ENCODE measurements at regions not wholly inside any gene's neighbourhood (a gene's known extent, or its start where the extent isn't known, plus 50 kb on each side); places are given as distances from the start of the nearest gene placed in this dataset.

DNA sequence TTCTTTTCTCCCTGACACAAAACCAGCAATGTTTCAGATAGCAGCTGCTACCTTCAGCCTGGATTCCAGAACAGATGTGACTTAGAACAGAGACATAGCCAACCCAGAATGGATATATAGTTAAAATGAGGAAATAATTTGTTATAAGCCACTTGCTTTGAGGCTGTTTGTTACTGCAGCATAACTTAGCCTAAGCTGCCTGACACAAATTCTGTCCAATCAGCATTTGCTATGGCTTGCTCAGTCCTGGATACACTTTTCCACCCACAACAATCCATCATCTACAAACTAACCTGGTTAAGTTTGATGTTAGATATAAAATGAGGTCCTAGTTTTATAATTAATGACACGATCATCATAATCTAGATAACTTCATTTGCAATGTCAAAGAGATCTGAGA, 480.4 kb downstream of the NR4A2 start:
- no peak for DNase-seq
- in situ Hi-C loops (cut with MboI; ENCODE audit: low pct_unique_long_range_greater_than_20kb, low sequenced_read_pairs), result no loop called here

DNA sequence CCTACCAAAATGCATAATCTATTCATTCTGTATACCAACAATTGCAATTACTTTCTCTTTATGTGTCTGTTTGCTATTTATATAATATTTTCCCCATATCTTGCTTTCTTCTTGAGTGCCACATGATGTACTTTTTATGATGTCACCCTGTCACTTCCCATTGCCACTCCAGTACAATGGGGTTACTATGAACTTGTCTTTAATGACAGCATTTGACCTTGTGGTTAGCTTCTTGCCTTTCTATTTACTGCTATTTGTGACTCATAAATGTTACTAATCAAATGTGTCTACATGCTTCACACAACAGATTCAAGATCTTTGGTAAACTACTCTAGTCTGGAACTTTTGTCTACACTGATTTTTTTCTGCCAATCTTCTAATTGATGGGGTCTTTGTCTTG, 486.3 kb downstream of the NR4A2 start:
- in situ Hi-C loops (cut with MboI; ENCODE audit: low pct_unique_long_range_greater_than_20kb, low sequenced_read_pairs), result no loop called here

DNA sequence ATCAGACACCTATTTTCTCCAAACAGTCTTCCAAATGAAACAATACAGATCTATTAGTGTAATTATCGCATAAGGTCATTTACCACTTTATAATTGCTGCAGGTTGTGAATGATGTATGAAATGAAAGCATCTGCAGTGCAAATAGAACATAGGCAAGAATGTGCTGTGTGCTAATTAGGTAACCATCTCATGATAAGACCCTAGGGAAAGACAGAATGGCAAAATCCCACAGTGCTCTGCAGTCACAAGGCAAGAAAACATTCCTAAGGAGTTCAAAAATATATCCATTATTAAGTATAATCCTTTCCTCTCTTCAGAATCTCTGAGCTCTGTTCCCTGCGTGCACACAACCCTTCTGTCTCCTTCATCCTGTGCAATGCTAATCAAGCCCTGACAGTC, 488.1 kb downstream of the NR4A2 start:
- in situ Hi-C loops (cut with MboI; ENCODE audit: low pct_unique_long_range_greater_than_20kb, low sequenced_read_pairs), result no loop called here
- no peak for DNase-seq

More for the DNA sequence above, 486.3 kb downstream of the NR4A2 start:
- DNase-seq, result no peak

DNA sequence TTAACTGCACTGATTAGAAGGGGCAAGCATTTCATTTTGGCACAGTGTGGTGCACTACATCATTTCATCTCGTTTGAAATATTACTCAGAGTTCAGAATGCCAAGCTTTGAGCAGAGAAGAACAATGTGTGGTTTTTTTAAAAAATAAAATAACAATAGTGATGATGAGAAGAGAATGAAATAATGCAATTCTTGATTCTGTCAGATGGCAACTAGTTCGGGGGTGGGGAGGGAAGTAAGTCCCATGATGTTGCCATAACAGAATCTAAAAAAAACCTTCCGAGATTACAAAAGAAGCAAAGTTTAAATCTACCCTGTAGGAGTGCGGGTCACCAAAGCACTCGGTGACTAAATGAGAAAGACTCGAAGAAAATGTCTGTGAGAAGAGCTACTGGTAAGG, 490.4 kb downstream of the NR4A2 start:
- DNase-seq, result no peak
- in situ Hi-C loops (cut with MboI; ENCODE audit: low pct_unique_long_range_greater_than_20kb, low sequenced_read_pairs), result no loop called here

DNA sequence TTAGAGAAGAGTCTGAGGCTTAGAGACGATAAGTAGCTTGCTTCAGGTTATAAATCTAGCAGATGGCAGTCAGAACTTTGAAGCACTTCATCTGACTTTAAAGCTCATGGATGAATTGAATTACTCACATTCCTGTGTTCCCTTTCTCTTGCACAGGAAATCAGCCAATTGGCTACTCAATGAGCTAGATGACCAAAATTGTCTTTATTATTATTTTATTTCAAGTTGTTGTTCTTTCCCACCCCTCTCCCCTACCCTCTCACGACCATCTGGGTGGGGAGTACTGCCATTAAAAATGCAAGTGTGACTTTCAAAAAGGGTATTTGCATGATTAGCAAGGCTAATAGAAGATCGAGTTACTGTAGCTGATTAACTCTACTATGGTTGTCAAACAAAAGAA, 491.1 kb downstream of the NR4A2 start:
- DNase-seq, result no peak
- in situ Hi-C loops (cut with MboI; ENCODE audit: low pct_unique_long_range_greater_than_20kb, low sequenced_read_pairs), result no loop called here

DNA sequence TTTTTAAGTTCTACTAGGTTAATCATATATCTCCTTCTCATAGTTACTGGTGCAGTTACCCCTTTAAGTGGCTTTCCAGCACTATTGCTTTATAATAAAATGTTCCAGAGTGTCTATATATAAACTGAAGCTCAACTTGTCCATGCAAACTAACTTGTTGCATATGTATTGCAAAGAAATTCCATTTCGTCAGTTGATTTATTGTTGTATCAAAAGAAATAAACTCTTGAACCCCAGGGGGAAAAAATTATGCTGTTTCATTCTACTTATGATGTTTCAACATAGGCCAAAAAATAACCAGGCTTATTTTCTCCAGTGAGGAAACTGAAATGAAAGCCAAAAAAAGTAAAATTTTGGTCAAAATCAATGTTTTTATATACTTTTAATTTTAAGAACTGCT, 491.9 kb downstream of the NR4A2 start:
- in situ Hi-C loops (cut with MboI; ENCODE audit: low pct_unique_long_range_greater_than_20kb, low sequenced_read_pairs), result no loop called here
- DNase-seq, result no peak

DNA sequence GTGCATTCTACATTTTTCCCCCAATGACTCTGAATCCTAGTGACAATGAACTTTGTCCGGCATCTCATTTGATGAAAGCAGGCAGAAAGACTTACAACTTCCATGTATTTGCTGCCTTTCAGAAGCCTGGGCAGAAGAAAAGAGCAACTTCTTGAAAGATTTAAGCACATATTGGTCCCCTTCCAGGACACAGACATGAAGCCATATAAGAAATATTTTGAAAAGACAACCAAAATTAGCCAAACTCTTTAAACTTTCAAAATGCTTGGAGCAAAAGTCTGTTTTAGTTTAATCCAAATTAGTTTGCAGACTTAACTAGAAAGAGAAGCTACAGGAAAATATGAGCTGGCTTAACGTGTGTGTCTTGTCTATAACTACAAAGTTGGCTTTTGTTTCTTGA, 492.5 kb downstream of the NR4A2 start:
- in situ Hi-C loops (cut with MboI; ENCODE audit: low pct_unique_long_range_greater_than_20kb, low sequenced_read_pairs), result no loop called here
- DNase-seq, result no peak

DNA sequence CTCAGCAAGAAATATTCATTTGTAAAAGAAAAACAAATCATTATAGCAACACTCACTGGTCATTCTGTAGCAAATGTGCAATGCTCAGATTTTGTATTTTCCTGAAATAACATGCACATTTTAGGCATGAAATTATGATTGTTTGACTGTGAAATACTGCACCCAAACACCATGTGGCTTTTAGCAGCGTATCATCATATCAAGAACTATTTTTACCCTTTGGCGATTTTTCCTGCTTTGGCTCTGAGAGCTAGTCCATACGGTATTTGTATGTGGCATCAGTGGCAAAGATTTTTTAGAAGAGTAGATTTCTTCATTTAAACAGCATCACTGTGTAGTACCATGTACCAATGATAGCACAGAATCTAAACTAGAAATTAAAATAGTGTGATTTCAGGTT, 493.1 kb downstream of the NR4A2 start:
- DNase-seq, result no peak
- in situ Hi-C loops (cut with MboI; ENCODE audit: low pct_unique_long_range_greater_than_20kb, low sequenced_read_pairs), result no loop called here

DNA sequence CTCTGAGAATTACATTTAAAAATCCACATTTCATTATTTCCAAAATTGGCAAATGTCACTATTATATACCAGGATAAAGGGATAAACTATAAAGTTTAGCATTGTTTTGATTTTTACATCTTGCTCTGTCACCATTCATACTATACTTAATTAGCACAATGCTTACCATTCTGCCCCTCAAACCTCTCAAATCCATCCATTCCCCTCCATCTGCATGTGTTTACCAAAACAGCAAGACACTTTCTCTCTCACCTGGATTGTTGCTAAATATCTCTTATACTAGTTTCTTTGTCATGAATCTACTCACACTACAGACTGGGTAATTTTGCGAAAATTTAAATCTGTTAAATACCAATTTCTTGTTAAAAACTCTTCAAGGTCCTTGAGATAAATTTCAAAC, 496.1 kb downstream of the NR4A2 start:
- in situ Hi-C loops (cut with MboI; ENCODE audit: low pct_unique_long_range_greater_than_20kb, low sequenced_read_pairs), result no loop called here

DNA sequence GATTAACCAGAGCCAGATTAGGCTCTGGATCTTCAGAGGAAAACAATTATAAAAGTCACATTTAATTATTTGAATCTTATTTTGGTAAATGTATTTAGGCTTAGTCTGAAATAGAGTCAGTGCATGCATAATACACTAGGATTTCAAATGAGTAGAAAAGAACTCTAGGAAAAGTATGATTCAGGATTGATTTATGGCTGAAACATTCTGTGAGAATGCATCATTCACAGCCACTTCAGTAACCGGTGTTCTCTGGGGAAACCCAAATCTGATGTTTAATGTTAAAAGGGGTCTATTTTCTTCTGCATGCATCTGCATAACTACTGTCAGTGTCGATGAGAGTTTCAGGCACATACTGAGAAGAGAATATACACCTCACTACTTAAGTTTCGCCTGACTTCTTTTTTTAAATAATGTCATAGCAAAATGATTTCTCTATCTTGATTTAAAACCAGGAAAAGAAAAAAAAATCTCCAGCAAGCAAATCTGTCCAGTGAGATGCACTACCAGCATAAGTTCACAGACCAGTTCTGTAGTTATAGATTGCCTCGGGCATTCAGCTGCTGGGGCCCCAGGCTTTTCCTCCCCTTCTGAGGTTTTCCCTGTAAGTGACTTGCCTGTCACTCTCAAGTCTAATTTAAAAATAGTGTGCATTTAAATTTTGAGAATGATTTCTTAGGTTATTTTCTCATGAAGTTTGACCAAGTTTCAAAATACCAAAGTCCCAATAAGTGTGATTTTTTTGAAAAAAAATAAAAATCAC, 501.5 kb downstream of the NR4A2 start:
- no peak for DNase-seq
- in situ Hi-C loops (cut with MboI; ENCODE audit: low pct_unique_long_range_greater_than_20kb, low sequenced_read_pairs), result no loop called here

More for the DNA sequence above, 496.1 kb downstream of the NR4A2 start:
- no peak for DNase-seq

DNA sequence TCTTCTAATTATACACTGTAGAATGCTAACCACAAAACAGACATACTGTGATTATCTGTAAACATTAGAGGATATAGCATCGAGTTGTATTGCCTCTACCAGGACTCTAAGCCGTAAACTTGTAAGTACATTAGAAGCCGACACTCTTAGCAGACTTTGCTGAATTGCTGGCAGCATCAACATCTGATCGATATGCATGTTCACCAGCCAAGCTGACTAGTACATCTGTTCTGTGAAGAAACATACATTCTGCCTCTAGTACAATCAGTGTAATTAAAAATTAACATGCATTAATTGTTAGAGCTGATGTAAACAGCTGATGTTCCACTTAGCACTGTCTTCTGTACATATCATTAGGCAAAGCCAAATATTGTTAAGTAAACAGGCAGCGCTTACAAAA, 502.2 kb downstream of the NR4A2 start:
- no peak for DNase-seq
- in situ Hi-C loops (cut with MboI; ENCODE audit: low pct_unique_long_range_greater_than_20kb, low sequenced_read_pairs), result no loop called here

DNA sequence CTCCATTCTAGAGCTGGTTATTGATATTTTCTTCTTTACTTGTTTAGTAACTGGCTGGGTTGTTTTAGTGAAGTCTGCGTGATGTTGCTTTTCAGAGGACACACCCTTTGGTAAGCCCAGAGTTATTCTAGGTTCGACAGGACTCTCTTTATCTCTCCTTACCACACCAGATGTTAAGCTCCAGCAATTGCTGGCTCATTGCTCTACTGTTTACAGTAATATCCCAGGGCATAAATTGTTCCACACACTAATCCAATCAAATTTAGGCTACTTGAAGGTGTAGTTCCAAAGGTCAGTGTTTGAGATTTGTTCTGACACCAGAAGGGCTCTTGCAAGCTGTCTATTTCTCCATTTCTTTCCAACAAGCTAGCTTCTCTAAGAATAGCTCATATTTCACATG, 506.6 kb downstream of the NR4A2 start:
- in situ Hi-C loops (cut with MboI; ENCODE audit: low pct_unique_long_range_greater_than_20kb, low sequenced_read_pairs), result no loop called here
- DNase-seq, result no peak

DNA sequence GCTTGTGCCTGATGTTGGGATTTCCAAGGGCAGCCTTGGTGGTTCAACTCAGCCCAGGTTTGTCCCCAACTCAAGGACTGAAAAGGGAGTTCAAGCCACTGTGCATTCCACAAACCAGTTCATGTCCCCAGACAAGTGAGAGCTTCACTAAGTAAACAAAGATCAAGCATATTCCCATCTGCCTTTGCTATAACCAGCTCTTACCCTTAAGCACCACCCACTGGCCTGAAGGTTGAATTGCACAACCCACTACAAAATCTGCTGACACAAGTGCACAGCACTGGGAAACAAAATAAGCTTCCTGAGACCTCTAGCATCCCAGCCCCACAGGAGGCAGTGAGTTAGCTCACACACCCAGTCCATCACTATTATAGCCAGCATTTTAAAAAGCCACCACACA, 516.7 kb downstream of the NR4A2 start:
- in situ Hi-C loops (cut with MboI; ENCODE audit: low pct_unique_long_range_greater_than_20kb, low sequenced_read_pairs), result no loop called here
- DNase-seq, result peak; percentile 36

DNA sequence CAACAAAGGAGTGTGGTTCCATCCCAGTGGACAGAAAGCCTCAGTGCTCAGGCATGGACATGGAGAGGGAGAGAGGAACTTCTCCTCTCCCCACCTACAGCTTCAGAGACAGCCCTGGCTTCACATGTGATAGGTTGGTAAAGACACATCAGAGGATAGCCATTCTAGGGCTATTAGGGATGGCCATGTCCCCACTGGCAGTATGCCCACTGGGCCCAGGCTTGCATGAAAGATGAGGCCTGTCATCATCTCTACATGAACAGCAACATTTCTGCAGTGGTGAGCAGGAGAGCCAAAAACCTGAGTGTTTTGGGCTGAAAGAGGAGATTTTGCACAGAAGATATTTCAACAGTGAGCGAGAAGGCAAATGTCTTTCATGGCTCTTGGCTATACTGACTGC, 517.2 kb downstream of the NR4A2 start:
- in situ Hi-C loops (cut with MboI; ENCODE audit: low pct_unique_long_range_greater_than_20kb, low sequenced_read_pairs), result no loop called here
- no peak for DNase-seq

DNA sequence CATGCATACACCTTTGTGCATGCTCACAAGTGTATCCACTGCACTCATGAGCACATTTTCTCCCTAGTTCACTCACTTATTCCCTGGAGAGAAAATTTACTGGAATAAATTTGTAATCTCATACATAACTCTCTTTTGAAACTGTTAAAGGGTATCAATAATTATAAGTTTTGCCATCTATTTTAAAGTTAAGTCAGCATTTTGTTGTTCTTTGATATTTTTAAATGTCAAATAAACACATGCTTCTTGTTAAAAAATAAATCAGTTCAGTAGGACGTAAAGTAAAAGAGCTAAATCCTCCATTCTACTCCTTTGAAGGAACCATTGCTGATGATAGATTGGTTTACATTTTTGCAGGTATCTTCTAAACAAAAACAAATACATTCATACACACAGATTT, 522.1 kb downstream of the NR4A2 start:
- no peak for DNase-seq

DNA sequence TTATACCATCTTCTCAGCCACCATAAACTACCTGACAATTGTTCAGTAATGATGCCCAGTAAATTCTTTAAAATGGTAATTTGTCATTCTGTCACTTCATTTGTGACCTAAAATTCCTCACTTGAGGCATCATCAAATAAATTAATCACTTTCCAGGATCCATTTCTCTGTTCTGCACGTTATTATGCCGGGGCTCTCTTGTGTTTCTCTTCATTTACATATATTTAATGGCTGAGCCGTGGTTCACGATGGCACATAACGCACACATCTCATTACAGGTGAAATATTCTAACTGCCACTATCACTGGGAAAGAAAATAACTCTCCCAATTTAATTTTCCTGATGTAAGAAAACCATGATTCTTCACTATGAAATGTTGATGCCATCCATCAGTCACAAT, 529.6 kb downstream of the NR4A2 start:
- DNase-seq, result no peak
- in situ Hi-C loops (cut with MboI; ENCODE audit: low pct_unique_long_range_greater_than_20kb, low sequenced_read_pairs), result no loop called here

More for the DNA sequence above, 522.1 kb downstream of the NR4A2 start:
- in situ Hi-C loops (cut with MboI; ENCODE audit: low pct_unique_long_range_greater_than_20kb, low sequenced_read_pairs), result no loop called here

DNA sequence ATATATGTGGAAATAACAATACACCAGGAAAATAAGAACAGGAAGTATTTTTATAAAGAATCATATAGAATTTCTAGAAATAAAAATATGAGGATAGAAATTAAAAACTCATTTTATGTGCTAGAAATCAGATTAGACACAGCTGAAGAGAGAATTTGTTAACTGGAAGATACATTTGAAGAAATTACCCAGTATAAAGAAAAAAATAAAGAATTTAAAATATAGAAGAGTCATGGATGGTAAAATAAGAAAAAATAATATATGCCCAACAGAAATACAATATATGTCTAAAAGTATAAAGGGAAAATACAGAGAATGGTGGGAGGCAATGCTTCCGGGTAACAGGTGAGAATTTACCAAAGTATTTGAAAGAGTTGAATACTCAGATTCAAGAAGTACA, 539.9 kb downstream of the NR4A2 start:
- in situ Hi-C loops (cut with MboI; ENCODE audit: low pct_unique_long_range_greater_than_20kb, low sequenced_read_pairs), result no loop called here
- no peak for DNase-seq

DNA sequence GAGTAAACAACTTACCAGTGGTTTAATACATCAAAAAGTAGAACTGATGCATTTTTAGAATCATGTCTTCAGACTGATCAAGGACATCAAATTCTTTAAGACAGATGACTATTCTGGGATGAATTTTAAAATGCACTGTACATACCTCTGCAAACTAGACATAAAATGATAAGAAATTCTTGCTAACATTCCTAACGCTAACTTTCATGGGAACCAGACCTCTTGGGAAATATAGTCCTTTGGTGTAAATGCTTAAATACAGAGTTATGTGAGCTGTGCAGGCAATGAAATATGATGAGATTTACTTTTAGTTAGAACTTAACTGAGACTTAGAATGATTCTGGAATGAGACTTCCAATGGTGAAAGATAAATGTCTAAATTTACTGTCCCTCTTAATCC, 562.0 kb downstream of the NR4A2 start:
- in situ Hi-C loops (cut with MboI; ENCODE audit: low pct_unique_long_range_greater_than_20kb, low sequenced_read_pairs), result no loop called here
- DNase-seq, result no peak

DNA sequence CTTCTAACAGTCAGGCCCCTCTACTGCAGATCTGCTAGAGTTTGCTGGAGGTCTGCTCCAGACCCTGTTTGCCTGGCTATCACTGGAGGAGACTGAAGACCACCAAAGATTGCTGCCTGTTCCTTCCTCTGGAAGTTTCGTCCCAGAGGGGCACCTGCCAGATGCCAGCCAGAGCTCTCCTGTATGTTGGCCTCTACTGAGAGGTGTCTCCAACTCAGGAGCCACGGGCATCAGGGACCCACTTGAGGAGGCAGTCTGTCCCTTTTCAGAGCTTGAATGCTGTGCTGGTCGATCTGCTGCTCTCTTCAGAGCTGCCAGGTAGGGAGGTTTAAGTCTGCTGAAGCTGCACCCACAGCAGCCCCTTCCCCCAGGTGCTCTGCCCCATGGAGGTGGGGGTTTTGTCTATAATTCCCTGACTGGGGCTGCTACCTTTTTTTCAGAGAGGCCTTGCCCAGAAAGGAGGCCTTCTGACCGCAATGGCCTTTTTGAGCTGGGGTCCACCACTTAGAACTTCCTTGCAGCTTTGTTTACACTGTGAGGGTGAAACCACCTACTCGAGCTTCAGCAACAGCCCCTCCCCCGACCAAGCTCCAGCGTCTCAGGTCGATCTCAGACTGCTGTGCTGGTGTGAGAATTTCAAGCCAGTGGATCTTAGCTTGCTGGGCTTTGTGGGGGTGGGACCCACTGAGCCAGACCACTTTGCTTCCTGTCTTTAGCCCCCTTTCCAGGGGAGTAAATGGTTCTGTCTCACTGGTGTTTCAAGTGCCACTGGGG, 566.0 kb downstream of the NR4A2 start:
- no peak for DNase-seq
- in situ Hi-C loops (cut with MboI; ENCODE audit: low pct_unique_long_range_greater_than_20kb, low sequenced_read_pairs), result no loop called here

DNA sequence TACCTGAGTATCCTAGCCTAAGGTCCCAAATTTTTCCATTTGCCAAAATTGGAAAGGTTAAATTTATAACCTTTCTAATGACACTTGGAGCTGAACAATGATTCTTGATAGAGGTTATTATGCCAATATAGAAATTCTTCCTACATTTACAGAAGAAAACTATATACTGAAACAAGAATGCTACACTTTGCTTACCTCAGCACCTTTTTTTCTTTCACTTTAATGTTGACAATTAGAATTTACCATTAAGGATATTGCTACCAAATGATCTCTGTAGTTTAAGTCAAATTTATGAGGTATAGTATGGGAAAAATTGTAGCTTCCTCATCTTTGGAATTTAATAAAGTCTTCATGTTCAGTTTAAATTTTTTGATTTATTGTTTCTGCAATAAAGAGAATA, 577.0 kb downstream of the NR4A2 start:
- DNase-seq, result no peak
- in situ Hi-C loops (cut with MboI; ENCODE audit: low pct_unique_long_range_greater_than_20kb, low sequenced_read_pairs), result no loop called here

DNA sequence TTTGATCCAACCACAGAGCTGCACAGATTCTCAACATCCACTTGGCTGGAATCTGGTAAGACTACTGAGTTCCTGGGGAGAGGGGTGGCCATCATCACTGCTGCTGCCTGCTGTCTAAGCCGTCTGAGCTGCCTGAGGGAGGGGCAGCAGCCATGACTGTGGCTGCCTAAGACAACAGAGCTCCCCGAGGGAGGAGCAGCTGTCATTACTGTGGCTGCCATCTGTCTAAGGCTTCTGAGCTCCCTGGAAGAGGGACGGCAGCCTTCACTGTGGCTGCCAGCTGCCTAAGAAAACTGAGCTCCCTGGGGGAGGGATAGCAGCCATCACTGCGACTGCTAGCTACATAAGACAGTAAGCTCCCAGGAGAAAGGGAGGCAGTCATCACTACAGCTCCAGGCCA, 584.4 kb downstream of the NR4A2 start:
- no peak for DNase-seq
- in situ Hi-C loops (cut with MboI; ENCODE audit: low pct_unique_long_range_greater_than_20kb, low sequenced_read_pairs), result no loop called here
